ENCODE measurements at regions not wholly inside any gene's neighbourhood (a gene's known extent, or its start where the extent isn't known, plus 50 kb on each side); places are given as distances from the start of the nearest gene placed in this dataset.
A peak's percentile ranks its signal among the peaks of the same experiment; 100 is the strongest.

- TF ChIP-seq CTCF (IDR thresholded peaks at IDR 0.05; ENCODE audit: poor library complexity, severe bottlenecking) (no peak), MXI1 (conservative IDR thresholded peaks at IDR 0.05; ENCODE audit: poor library complexity, severe bottlenecking) (peak; percentile 28), POLR2AphosphoS5 (IDR thresholded peaks at IDR 0.05) (peak; percentile 89), RAD21 (conservative IDR thresholded peaks at IDR 0.05) (peak; percentile 34), EZH2 (IDR thresholded peaks at IDR 0.05; ENCODE audit: borderline replicate concordance, insufficient read depth, low read length, poor library complexity, severe bottlenecking) (no peak)
These were observed 137.2 kb upstream of the ID4 start for GRCh38 chr6:19699932-19700331.
